Body of pancreas (tissue), 4 donors: ENCODE measurements at regions not wholly inside any gene's neighbourhood (a gene's known extent, or its start where the extent isn't known, plus 50 kb on each side); places are given as distances from the start of the nearest gene placed in this dataset.

Experiments used
- ATAC-seq: fragments of 150-250 bp; one replicate; pipeline ENCODE4 v1.9.1; 2016
- DNase-seq, 4 donors: peaks; one replicate each; pipeline ENCODE4 v3.0.0-alpha.2; 2019
- H3K27ac ChIP-seq, 4 donors: fragments of 200-600 bp; sonication (generic); 1 replicate in 3 of 4; 2 replicates in 1 of 4; pipeline versions ENCODE4 v1.5.1 to v1.6.1; 2016 to 2019; ENCODE audit warnings: mild to moderate bottlenecking in 1 of 4, mixed read lengths in 1 of 4, moderate library complexity in 1 of 4
- H3K27me3 ChIP-seq, 2 donors: fragments of 200-600 bp; sonication (generic); one replicate each; pipeline ENCODE4 v1.6.0; 2016; ENCODE audit warnings: mild to moderate bottlenecking in 1 of 2
- H3K36me3 ChIP-seq, 2 donors: fragments of 200-600 bp; sonication (generic); replicated peaks in 1 of 2; 2 replicates each; pipeline ENCODE4 v1.5.1; 2016; ENCODE audit warnings: low read depth in 2 of 2; ENCODE audit not compliant: insufficient read depth in 1 of 2
- H3K4me1 ChIP-seq: fragments of 200-600 bp; sonication (generic); one replicate; pipeline ENCODE4 v1.6.0; 2016
- H3K4me3 ChIP-seq, 2 donors: fragments of 200-600 bp; sonication (generic); 1 replicate in 1 of 2; 2 replicates in 1 of 2; pipeline ENCODE4 v1.5.1; 2016 to 2019
- H3K9me3 ChIP-seq, 3 donors: fragments of 200-600 bp; sonication (generic); 1 replicate in 2 of 3; 2 replicates in 1 of 3; pipeline ENCODE4 v1.5.1; 2016
- CTCF ChIP-seq, 7 experiments: fragments of 450-650 bp in 4 of 7; fragments of 200-600 bp in 3 of 7; sonication (generic) in 3 of 7; IDR thresholded peaks; one replicate each; pipeline ENCODE4 v1.5.1; 2016 to 2019; ENCODE audit warnings: antibody characterized with exemption in 7 of 7
- POLR2A ChIP-seq, 3 donors: fragments of 450-650 bp; IDR thresholded peaks; one replicate each; pipeline ENCODE4 v1.6.1; 2016; ENCODE audit warnings: antibody characterized with exemption in 3 of 3, mild to moderate bottlenecking in 2 of 3
- WGBS, 2 donors: methylation state at CpG; one replicate each; pipeline ENCODE4 v1.1.5; 2017; 5-methylcytosine and 5-hydroxymethylcytosine counted together
- intact Hi-C: fragments of 100-400 bp; cut with DNase I; formaldehyde crosslinking; loops from one replicate; pipeline ENCODE4 v1.15.1; 2023

- WGBS, 2 donors: 77 to 87% methylated on average over 6 of the region's 6 CpGs
- H3K27ac ChIP-seq: no peak overlapping the region
- H3K9me3 ChIP-seq: no peaks in the 10 kb centered on the region
- H3K4me3 ChIP-seq: no peak overlapping the region
- no peaks in the 10 kb centered on the region for H3K27me3 ChIP-seq
- no peaks in the 10 kb centered on the region for H3K4me1 ChIP-seq
- no peak for TF ChIP-seq CTCF (IDR thresholded peaks at IDR 0.05)
- TF ChIP-seq POLR2A (IDR thresholded peaks at IDR 0.05): no peak
- no peaks in the 10 kb centered on the region for H3K36me3 ChIP-seq
- intact Hi-C loops: no loop called here
- ATAC-seq: no peak
- DNase-seq: no peak
Measured at GRCh38 chr10:118483496-118483895, 112.0 kb downstream of the PRLHR start.

DNA sequence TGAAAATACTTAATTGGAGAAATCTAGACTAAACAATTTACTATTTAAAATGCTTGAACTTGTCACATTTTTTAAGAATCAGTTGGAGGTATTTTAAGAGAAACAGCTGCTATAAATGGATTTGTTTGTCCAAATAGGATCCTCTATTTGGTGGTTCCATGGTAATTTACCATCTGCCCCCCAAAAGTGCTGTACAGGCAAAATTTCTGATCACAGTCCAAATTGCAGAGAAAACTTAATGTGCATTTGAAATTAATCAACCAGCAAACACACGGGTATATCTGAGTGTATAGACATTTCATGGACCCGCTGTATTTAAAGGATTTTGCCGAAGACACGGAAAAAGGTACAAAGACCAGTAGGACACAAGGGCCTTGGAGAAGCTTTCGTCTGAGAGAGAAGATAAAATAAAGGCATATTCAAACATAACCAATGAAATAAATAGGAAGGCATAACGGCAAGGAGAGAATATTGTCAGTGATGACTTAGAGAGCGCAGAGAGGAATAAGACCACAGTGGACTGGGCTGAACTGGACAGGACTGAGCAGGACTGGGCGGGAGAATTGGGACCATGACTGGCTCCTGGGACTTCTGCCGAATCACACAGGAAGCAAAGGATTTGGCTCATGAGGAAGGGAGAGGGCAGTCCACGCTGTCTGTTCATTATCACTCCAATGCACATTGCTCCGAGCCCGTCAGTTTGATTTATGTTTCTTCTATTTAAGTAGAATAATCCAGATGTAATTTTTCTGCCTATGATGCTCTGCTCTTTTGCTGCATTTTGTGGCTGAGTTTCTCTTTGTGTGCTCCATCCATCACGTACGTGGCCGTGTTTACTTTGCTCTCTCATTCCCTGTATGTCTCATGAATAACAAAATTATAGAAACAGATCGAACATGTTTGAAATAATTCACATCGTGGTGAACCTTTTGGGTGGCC lies 112.8 kb downstream of the PRLHR start:
- WGBS, 2 donors: 65 to 67% methylated on average over 17 of the region's 17 CpGs
- no peak for TF ChIP-seq POLR2A (IDR thresholded peaks at IDR 0.05)
- TF ChIP-seq CTCF (IDR thresholded peaks at IDR 0.05): no peak
- no peaks in the 10 kb centered on the region for H3K9me3 ChIP-seq
- DNase-seq (no peak), ATAC-seq (no peak)
- H3K36me3 ChIP-seq: no peaks in the 10 kb centered on the region
- H3K27ac ChIP-seq: no peak overlapping the region
- no peaks in the 10 kb centered on the region for H3K4me1 ChIP-seq
- intact Hi-C loops: no loop called here
- H3K4me3 ChIP-seq: no peak overlapping the region
- no peaks in the 10 kb centered on the region for H3K27me3 ChIP-seq

DNA sequence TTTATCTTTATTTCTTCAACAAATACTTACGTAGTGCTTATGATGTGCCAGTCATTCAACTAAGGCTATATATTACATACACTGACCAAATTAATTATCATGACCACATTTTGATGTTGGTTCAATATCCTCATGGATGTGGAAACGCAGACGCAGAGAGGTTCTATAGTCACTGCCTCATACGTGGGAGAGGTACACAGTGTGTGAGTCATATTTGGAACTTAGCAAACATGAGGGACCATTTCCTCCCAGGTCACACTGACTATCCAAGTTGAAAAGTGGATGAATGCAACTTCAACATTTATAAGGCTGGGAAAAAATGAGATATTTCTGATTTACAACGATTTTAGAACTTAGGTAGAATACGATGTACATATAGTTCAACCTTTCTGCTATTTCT lies 113.6 kb downstream of the PRLHR start:
- Histone ChIP-seq H3K36me3 (no peaks in the 10 kb centered on the region), H3K27me3 (no peaks in the 10 kb centered on the region), H3K9me3 (no peaks in the 10 kb centered on the region), H3K4me3 (no peak overlapping the region), H3K27ac (no peak overlapping the region), H3K4me1 (no peaks in the 10 kb centered on the region)
- DNase-seq (no peak), ATAC-seq (no peak)
- no peak for TF ChIP-seq POLR2A (IDR thresholded peaks at IDR 0.05)
- TF ChIP-seq CTCF (IDR thresholded peaks at IDR 0.05): no peak
- intact Hi-C loops: no loop called here
- WGBS, 2 donors: 69 to 71% methylated on average over 6 of the region's 6 CpGs

- no peaks in the 10 kb centered on the region for H3K9me3 ChIP-seq
- no peak overlapping the region for H3K27ac ChIP-seq
- H3K4me3 ChIP-seq: no peak overlapping the region
- H3K27me3 ChIP-seq: no peaks in the 10 kb centered on the region
- H3K36me3 ChIP-seq: no peaks in the 10 kb centered on the region
- no peak for ATAC-seq
- H3K4me1 ChIP-seq: no peaks in the 10 kb centered on the region
- WGBS, 2 donors: 59 to 62% methylated on average over 6 of the region's 6 CpGs
- TF ChIP-seq POLR2A (IDR thresholded peaks at IDR 0.05) (no peak), CTCF (IDR thresholded peaks at IDR 0.05) (no peak)
- no peak for DNase-seq
- intact Hi-C loops: no loop called here
Measured at GRCh38 chr10:118475214-118475613, 120.2 kb downstream of the PRLHR start.

- intact Hi-C loops: no loop called here
- Histone ChIP-seq H3K9me3 (no peaks in the 10 kb centered on the region), H3K4me1 (no peaks in the 10 kb centered on the region), H3K27ac (no peak overlapping the region), H3K27me3 (no peaks in the 10 kb centered on the region), H3K4me3 (no peak overlapping the region), H3K36me3 (no peaks in the 10 kb centered on the region)
- WGBS, 2 donors: 76 to 91% methylated on average over 6 of the region's 6 CpGs
- DNase-seq (no peak), ATAC-seq (no peak)
- TF ChIP-seq CTCF (IDR thresholded peaks at IDR 0.05) (no peak), POLR2A (IDR thresholded peaks at IDR 0.05) (no peak)
Measured at GRCh38 chr10:118474111-118474510, 121.3 kb downstream of the PRLHR start.
